ENCODE measurements at regions not wholly inside any gene's neighbourhood (a gene's known extent, or its start where the extent isn't known, plus 50 kb on each side); places are given as distances from the start of the nearest gene placed in this dataset.

DNA sequence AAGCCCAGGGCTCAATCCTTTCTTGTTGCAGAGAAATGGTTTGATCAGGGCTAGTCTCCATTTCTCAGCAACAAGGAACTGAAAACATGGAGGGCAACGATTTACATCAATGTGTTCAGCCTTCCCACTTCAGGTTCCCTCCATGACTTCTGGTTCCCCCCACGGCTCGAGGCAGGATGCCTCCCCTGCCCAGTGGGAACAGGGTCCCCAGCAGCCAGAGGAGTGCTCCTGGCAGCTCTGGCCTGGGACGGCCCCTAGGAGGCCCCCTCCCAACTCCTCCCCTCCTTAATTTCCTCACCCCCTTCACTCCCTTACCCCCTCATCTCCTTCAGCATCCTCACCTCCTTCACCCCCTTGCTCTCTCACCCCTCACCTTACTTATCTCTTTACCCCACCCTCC, 283.8 kb downstream of the CDC5L start:
- H3K4me3 ChIP-seq (replicated peaks; ENCODE audit: low read depth, low read length), result no peak overlapping the region
- H3K27me3 ChIP-seq (replicated peaks; ENCODE audit: control insufficient read depth, insufficient read depth, low read length), result no peaks in the 10 kb centered on the region; the same call in 1 of the 2 replicates
- TF ChIP-seq, protein P1, sequence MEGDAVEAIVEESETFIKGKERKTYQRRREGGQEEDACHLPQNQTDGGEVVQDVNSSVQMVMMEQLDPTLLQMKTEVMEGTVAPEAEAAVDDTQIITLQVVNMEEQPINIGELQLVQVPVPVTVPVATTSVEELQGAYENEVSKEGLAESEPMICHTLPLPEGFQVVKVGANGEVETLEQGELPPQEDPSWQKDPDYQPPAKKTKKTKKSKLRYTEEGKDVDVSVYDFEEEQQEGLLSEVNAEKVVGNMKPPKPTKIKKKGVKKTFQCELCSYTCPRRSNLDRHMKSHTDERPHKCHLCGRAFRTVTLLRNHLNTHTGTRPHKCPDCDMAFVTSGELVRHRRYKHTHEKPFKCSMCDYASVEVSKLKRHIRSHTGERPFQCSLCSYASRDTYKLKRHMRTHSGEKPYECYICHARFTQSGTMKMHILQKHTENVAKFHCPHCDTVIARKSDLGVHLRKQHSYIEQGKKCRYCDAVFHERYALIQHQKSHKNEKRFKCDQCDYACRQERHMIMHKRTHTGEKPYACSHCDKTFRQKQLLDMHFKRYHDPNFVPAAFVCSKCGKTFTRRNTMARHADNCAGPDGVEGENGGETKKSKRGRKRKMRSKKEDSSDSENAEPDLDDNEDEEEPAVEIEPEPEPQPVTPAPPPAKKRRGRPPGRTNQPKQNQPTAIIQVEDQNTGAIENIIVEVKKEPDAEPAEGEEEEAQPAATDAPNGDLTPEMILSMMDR (IDR thresholded peaks at IDR 0.05; ENCODE audit: insufficient read depth, low read length, poor library complexity, severe bottlenecking), result no peak
- DNase-seq (ENCODE audit: extremely low read depth, insufficient read length), result no peak
- H3K36me3 ChIP-seq (ENCODE audit: control insufficient read depth, insufficient read depth, low read length), result no peaks in the 10 kb centered on the region

DNA sequence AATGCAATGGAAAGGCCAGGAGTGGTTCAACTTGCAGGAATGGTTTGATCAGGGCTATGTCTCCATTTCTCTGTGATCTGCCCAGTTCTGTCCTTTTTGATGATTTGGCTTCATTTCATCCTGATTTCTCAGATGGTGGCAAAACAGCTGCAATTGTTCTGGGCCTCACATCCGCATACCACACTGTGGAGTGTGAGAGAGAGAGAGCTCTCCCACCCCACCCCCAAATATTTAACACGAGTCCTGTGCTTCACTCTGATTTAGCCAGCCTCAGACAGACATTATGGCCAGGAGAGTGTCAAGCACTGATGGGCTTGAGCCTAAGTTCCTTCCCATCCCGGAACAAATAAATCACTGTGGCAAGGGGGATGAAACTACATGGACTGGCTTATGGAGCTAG, 284.6 kb downstream of the CDC5L start:
- TF ChIP-seq, protein P1 (IDR thresholded peaks at IDR 0.05; ENCODE audit: insufficient read depth, low read length, poor library complexity, severe bottlenecking), result no peak
- DNase-seq (ENCODE audit: extremely low read depth, insufficient read length), result no peak

GRCh38 chr6:44672841-44673240, 285.3 kb downstream of the CDC5L start:
- DNase-seq (ENCODE audit: extremely low read depth, insufficient read length), result no peak
- Histone ChIP-seq H3K36me3 (ENCODE audit: control insufficient read depth, insufficient read depth, low read length) (no peaks in the 10 kb centered on the region), H3K27me3 (replicated peaks; ENCODE audit: control insufficient read depth, insufficient read depth, low read length) (no peaks in the 10 kb centered on the region), H3K4me3 (replicated peaks; ENCODE audit: low read depth, low read length) (no peak overlapping the region)
- TF ChIP-seq, protein P1 (IDR thresholded peaks at IDR 0.05; ENCODE audit: insufficient read depth, low read length, poor library complexity, severe bottlenecking), result no peak

More for the DNA sequence above, 284.6 kb downstream of the CDC5L start:
- no peaks in the 10 kb centered on the region for H3K36me3 ChIP-seq (ENCODE audit: control insufficient read depth, insufficient read depth, low read length)
- no peak overlapping the region for H3K4me3 ChIP-seq (replicated peaks; ENCODE audit: low read depth, low read length)
- no peaks in the 10 kb centered on the region for H3K27me3 ChIP-seq (replicated peaks; ENCODE audit: control insufficient read depth, insufficient read depth, low read length)

DNA sequence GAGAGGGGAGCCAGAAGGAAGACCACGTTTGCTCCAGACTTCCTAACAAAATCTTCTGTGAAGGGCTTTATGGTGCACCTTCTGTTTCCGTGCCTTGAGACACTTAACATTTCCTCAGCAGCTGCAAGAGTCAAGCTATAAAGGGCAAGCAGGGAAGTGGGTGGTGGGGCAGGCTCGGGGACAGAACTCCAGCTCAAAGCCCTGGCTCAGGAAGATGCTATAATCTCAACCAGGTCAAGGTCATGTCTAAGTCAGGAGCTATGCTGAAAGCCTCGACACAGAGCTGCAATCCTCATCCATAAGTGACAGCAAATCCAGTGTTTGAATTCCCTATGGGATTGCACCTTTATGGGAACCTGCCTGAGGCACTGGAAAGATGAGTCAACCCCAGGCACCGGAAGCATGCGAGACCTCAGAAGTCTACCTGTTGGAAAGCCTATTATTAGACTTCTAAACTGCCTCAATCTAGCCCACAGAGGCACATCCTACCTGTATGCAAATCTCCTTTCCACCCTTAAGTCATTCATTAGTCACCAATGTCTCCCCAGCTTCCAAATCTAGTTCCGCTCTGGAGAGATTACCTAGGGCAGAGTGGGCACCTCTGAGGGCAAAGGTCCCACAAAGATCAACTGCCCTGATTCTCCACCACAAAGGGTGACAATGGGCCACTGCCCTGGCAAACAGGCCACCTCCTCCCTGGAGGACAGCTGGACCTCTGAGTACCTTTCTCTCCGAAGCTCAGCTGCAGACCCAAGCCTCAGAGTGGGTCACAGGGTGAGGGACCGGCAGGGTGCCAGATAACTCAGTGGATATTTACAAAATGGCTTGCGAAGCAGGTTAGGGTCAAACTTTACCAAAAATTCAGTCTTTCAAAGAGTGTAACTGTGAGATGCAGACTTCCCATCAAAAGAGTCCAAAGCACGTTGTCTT, 287.0 kb downstream of the CDC5L start:
- no peak for DNase-seq (ENCODE audit: extremely low read depth, insufficient read length)
- Histone ChIP-seq H3K27me3 (replicated peaks; ENCODE audit: control insufficient read depth, insufficient read depth, low read length) (no peaks in the 10 kb centered on the region), H3K4me3 (replicated peaks; ENCODE audit: low read depth, low read length) (no peak overlapping the region), H3K36me3 (ENCODE audit: control insufficient read depth, insufficient read depth, low read length) (no peaks in the 10 kb centered on the region)
- TF ChIP-seq, protein P1 (IDR thresholded peaks at IDR 0.05; ENCODE audit: insufficient read depth, low read length, poor library complexity, severe bottlenecking), result no peak

DNA sequence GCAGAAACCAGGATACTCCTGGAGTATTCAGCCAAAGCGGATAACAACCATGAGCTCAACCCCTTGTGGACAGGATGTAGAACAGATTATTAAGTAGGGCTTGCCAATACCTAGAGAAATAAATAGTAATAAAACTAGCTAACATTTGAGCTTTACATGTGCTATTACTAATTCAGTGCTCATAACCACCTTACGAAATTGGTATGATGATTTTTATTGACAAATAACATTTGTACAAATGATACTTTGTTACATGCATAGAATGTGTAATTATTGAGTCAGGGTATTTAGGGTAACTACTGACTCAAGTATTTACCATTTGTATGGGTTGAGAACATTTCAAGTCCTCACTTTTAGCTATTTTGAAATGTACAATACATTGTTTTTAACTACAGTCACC, 287.9 kb downstream of the CDC5L start:
- DNase-seq (ENCODE audit: extremely low read depth, insufficient read length), result no peak
- TF ChIP-seq, protein P1 (IDR thresholded peaks at IDR 0.05; ENCODE audit: insufficient read depth, low read length, poor library complexity, severe bottlenecking), result no peak
- Histone ChIP-seq H3K4me3 (replicated peaks; ENCODE audit: low read depth, low read length) (no peak overlapping the region), H3K36me3 (ENCODE audit: control insufficient read depth, insufficient read depth, low read length) (no peaks in the 10 kb centered on the region), H3K27me3 (replicated peaks; ENCODE audit: control insufficient read depth, insufficient read depth, low read length) (no peaks in the 10 kb centered on the region; the same call in 1 of the 2 replicates)
